Smooth muscle cell (in vitro differentiated cells): ENCODE measurements at regions not wholly inside any gene's neighbourhood (a gene's known extent, or its start where the extent isn't known, plus 50 kb on each side); places are given as distances from the start of the nearest gene placed in this dataset.

Experiments
- DNase-seq: peaks from one replicate; lab custom pipeline; 2025; ENCODE audit not compliant: unreplicated experiment; lab: John Stamatoyannopoulos, UW
- H2AFZ ChIP-seq: fragments of 200-600 bp; sonication (generic); 2 replicates; pipeline ENCODE4 v1.6.0; 2016; ENCODE audit warnings: antibody characterized with exemption, low read depth, mild to moderate bottlenecking
- H3F3A ChIP-seq: fragments of 200-600 bp; sonication (generic); 2 replicates; pipeline ENCODE4 v1.6.0; 2017; ENCODE audit warnings: antibody characterized with exemption, low read depth
- H3K27ac ChIP-seq: fragments of 200-600 bp; sonication (generic); 2 replicates; pipeline ENCODE4 v1.5.1; 2016; ENCODE audit warnings: low read depth, mild to moderate bottlenecking
- H3K27me3 ChIP-seq: fragments of 200-600 bp; sonication (generic); 2 replicates; pipeline ENCODE4 v1.6.1; 2016; ENCODE audit warnings: low read depth, mild to moderate bottlenecking
- H3K36me3 ChIP-seq: fragments of 200-600 bp; sonication (generic); 2 replicates; pipeline ENCODE4 v1.5.1; 2016; ENCODE audit warnings: low read depth
- H3K4me1 ChIP-seq: fragments of 200-600 bp; sonication (generic); 2 replicates; pipeline ENCODE4 v1.5.1; 2016; ENCODE audit warnings: low read depth
- H3K4me2 ChIP-seq: fragments of 200-600 bp; sonication (generic); 2 replicates; pipeline ENCODE4 v1.6.0; 2016; ENCODE audit warnings: mild to moderate bottlenecking
- H3K4me3 ChIP-seq: fragments of 200-600 bp; sonication (generic); 2 replicates; pipeline ENCODE4 v1.5.1; 2016; ENCODE audit warnings: mild to moderate bottlenecking
- H3K79me2 ChIP-seq: fragments of 200-600 bp; sonication (generic); 2 replicates; pipeline ENCODE4 v1.6.0; 2016; ENCODE audit warnings: low read depth, mild to moderate bottlenecking
- H3K9ac ChIP-seq: fragments of 200-600 bp; sonication (generic); 2 replicates; pipeline ENCODE4 v1.6.0; 2016; ENCODE audit warnings: low read depth
- H3K9me3 ChIP-seq: fragments of 200-600 bp; sonication (generic); replicated peaks from 2 replicates; pipeline ENCODE4 v1.5.1; 2016; ENCODE audit warnings: low read depth
- H4K20me1 ChIP-seq: fragments of 200-600 bp; sonication (generic); 2 replicates; pipeline ENCODE4 v1.6.0; 2016; ENCODE audit warnings: low read depth
- WGBS: methylation state at CpG from one replicate; pipeline ENCODE4 v1.1.7; 2016; ENCODE audit warnings: low lambda C conversion rate; 5-methylcytosine and 5-hydroxymethylcytosine counted together
- TF ChIP-seq, protein P1 (sequence below): fragments of 200-600 bp; sonication (generic); IDR thresholded peaks from 2 replicates; pipeline ENCODE4 v1.5.1; 2017; ENCODE audit warnings: borderline replicate concordance, mild to moderate bottlenecking, antibody characterized with exemption; ENCODE audit not compliant: insufficient read depth, poor library complexity, severe bottlenecking

DNA sequence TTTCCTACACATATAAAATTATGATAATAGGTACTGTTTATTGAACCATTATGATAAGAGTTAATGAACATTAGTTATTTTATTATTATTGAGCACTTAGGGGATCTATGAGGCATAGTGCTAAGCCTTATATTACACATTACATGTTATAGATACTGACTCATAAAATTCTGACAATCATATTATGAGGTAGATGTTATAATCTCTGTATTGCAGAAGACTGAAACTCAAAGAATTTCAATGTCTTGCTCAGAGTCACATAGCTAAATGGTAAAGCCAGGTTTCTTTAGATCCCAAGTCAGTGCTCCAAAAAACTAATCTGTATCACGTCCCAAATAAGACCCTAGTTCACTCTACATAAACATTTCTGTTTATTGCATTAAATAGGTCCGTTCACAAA, 207.2 kb upstream of the CNKSR2 start:
- no peaks in the 10 kb centered on the region for H4K20me1 ChIP-seq
- no peaks in the 10 kb centered on the region for H3K27me3 ChIP-seq
- H3K4me2 ChIP-seq: peak overlapping the region; percentile 73
- no peak for DNase-seq
- H3K36me3 ChIP-seq: no peaks in the 10 kb centered on the region
- no peak overlapping the region for H3K27ac ChIP-seq
- H3K4me3 ChIP-seq: no peak overlapping the region
- H2AFZ ChIP-seq: no peak overlapping the region
- no peaks in the 10 kb centered on the region for H3K79me2 ChIP-seq
- no peaks in the 10 kb centered on the region for H3F3A ChIP-seq
- TF ChIP-seq, protein P1, sequence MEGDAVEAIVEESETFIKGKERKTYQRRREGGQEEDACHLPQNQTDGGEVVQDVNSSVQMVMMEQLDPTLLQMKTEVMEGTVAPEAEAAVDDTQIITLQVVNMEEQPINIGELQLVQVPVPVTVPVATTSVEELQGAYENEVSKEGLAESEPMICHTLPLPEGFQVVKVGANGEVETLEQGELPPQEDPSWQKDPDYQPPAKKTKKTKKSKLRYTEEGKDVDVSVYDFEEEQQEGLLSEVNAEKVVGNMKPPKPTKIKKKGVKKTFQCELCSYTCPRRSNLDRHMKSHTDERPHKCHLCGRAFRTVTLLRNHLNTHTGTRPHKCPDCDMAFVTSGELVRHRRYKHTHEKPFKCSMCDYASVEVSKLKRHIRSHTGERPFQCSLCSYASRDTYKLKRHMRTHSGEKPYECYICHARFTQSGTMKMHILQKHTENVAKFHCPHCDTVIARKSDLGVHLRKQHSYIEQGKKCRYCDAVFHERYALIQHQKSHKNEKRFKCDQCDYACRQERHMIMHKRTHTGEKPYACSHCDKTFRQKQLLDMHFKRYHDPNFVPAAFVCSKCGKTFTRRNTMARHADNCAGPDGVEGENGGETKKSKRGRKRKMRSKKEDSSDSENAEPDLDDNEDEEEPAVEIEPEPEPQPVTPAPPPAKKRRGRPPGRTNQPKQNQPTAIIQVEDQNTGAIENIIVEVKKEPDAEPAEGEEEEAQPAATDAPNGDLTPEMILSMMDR: no peak
- no peaks in the 10 kb centered on the region for H3K4me1 ChIP-seq
- H3K9me3 ChIP-seq: no peaks in the 10 kb centered on the region
- H3K9ac ChIP-seq: no peak overlapping the region
- 36% methylated on average over 2 of the region's 2 CpGs for WGBS

DNA sequence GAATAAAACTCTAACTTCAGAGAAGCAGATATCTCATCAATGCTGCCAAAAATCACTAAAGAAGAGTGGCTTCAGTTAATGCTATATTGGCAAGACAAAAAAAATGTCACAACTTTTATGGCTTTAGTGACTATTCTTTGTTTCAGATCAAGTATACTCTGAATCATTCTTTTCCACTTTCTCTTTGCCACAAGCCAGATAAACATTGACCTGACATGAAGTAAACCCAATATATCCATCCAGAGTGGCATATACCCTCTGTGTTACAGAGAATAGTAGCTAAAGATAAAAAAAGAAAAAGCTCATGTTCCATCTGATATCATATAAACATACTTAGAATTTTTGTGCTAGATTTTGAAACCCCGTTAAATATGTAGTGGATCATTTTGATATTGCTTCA, 206.7 kb upstream of the CNKSR2 start:
- H3K4me3 ChIP-seq: no peak overlapping the region
- no peaks in the 10 kb centered on the region for H4K20me1 ChIP-seq
- H3K27ac ChIP-seq: no peak overlapping the region
- no peak overlapping the region for H2AFZ ChIP-seq
- DNase-seq: no peak
- TF ChIP-seq, protein P1: no peak
- H3K36me3 ChIP-seq: no peaks in the 10 kb centered on the region
- H3K27me3 ChIP-seq: no peaks in the 10 kb centered on the region
- no peaks in the 10 kb centered on the region for H3F3A ChIP-seq
- H3K4me2 ChIP-seq: peak overlapping the region; percentile 73
- WGBS: 79% methylated on average over 1 of the region's 1 CpG
- no peaks in the 10 kb centered on the region for H3K4me1 ChIP-seq
- H3K79me2 ChIP-seq: no peaks in the 10 kb centered on the region
- H3K9ac ChIP-seq: no peak overlapping the region
- H3K9me3 ChIP-seq: no peaks in the 10 kb centered on the region

DNA sequence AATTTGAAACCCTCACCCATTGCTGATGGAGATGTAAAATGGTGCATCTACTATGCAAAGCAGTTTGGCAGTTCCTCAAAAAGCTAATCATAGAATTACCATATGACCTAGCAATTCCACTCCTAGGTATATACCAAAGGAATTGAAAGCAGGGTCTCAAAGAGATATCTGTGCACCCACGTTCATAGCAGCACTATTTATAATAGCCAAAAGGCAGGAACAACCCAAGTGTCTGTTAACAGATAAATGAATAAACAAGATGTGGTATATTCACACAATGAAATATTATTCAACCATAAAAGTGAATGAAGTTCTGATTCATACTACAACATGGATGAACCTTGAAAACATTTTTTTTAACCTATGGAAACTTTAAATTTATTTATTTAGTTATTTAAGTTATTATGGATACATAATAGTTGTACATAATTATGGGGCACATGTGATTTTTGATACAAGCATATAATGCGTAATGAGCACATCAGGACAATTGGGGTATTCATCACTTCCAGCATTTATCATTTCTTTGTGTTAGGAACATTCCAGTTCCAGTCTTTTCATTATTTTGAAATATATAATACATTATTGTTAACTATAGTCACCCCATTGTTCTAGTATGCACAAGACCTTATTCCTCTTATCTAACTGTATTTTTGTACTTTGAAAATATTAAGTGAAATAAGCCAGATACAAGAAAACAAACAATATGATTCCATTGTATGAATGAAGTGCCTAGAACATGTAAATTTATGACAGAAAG, 205.6 kb upstream of the CNKSR2 start:
- no peaks in the 10 kb centered on the region for H3K36me3 ChIP-seq
- 59% methylated on average over 2 of the region's 2 CpGs for WGBS
- no peak overlapping the region for H3K27ac ChIP-seq
- H3K27me3 ChIP-seq: no peaks in the 10 kb centered on the region
- no peaks in the 10 kb centered on the region for H3K9me3 ChIP-seq
- DNase-seq: no peak
- no peak overlapping the region for H3K4me3 ChIP-seq
- TF ChIP-seq, protein P1: no peak
- H4K20me1 ChIP-seq: no peaks in the 10 kb centered on the region
- no peak overlapping the region for H2AFZ ChIP-seq
- no peak overlapping the region for H3K9ac ChIP-seq
- H3K79me2 ChIP-seq: no peaks in the 10 kb centered on the region
- no peaks in the 10 kb centered on the region for H3K4me1 ChIP-seq
- no peak overlapping the region for H3K4me2 ChIP-seq
- no peaks in the 10 kb centered on the region for H3F3A ChIP-seq

DNA sequence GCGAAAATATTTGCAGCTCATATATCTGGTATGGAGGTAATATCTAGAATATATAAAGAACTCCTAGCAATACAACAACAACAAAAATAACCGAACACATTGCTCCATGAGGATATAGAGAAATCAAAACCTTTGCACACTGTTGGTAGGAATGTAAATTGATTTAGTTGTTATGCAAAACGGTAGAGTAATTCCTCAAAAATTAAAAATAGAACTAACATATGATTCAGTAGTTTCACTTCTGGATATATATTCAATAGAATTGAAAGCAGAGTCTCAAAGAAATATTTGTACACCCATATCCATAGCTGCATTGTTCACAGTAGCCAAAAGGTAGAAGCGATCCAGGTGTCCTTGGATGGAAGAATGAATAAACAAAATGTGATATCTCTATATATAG, 203.0 kb upstream of the CNKSR2 start:
- no peak for DNase-seq
- no peaks in the 10 kb centered on the region for H4K20me1 ChIP-seq
- no peak overlapping the region for H3K27ac ChIP-seq
- H3K79me2 ChIP-seq: no peaks in the 10 kb centered on the region
- H3K4me2 ChIP-seq: no peak overlapping the region
- no peaks in the 10 kb centered on the region for H3K36me3 ChIP-seq
- H3F3A ChIP-seq: no peaks in the 10 kb centered on the region
- H3K4me3 ChIP-seq: no peak overlapping the region
- H3K9me3 ChIP-seq: no peaks in the 10 kb centered on the region
- H2AFZ ChIP-seq: no peak overlapping the region
- no peaks in the 10 kb centered on the region for H3K27me3 ChIP-seq
- no peaks in the 10 kb centered on the region for H3K4me1 ChIP-seq
- 70% methylated on average over 4 of the region's 4 CpGs for WGBS
- no peak overlapping the region for H3K9ac ChIP-seq
- TF ChIP-seq, protein P1: no peak
